Upper lobe of right lung (tissue), 1 donor: ENCODE measurements at regions not wholly inside any gene's neighbourhood (a gene's known extent, or its start where the extent isn't known, plus 50 kb on each side); places are given as distances from the start of the nearest gene placed in this dataset.

ENCODE experiments used
- ATAC-seq: fragments of 200-7000 bp; cut with Tn5 transposase; one replicate; pipeline ENCODE4 v1.9.1; 2020; ENCODE audit warnings: mild to moderate bottlenecking, moderate library complexity
- DNase-seq: peaks from one replicate; pipeline ENCODE4 v3.0.0-alpha.2; 2020
- H3K27ac ChIP-seq: fragments of 200-600 bp; one replicate; pipeline ENCODE4 v1.8.0; 2022
- H3K27me3 ChIP-seq: fragments of 200-600 bp; one replicate; pipeline ENCODE4 v1.8.0; 2022; ENCODE audit warnings: mild to moderate bottlenecking
- H3K36me3 ChIP-seq: fragments of 200-600 bp; one replicate; pipeline ENCODE4 v1.8.0; 2022
- H3K4me1 ChIP-seq: fragments of 200-600 bp; one replicate; pipeline ENCODE4 v1.8.0; 2022
- H3K4me3 ChIP-seq: fragments of 200-600 bp; one replicate; pipeline ENCODE4 v1.8.0; 2022; ENCODE audit warnings: mild to moderate bottlenecking
- H3K9me3 ChIP-seq: fragments of 200-600 bp; one replicate; pipeline ENCODE4 v1.8.0; 2022
- intact Hi-C: fragments of 100-400 bp; cut with DNase I; formaldehyde crosslinking; loops from one replicate; pipeline ENCODE4 v1.11.0; 2022
- TF ChIP-seq, protein P1 (sequence below): fragments of 200-600 bp; IDR thresholded peaks from one replicate; pipeline ENCODE4 v1.8.0; 2022; ENCODE audit warnings: antibody characterized with exemption
- donor health status: DM: no; HTN: yes; CAD: no; lungs with severe emphysema.

DNA sequence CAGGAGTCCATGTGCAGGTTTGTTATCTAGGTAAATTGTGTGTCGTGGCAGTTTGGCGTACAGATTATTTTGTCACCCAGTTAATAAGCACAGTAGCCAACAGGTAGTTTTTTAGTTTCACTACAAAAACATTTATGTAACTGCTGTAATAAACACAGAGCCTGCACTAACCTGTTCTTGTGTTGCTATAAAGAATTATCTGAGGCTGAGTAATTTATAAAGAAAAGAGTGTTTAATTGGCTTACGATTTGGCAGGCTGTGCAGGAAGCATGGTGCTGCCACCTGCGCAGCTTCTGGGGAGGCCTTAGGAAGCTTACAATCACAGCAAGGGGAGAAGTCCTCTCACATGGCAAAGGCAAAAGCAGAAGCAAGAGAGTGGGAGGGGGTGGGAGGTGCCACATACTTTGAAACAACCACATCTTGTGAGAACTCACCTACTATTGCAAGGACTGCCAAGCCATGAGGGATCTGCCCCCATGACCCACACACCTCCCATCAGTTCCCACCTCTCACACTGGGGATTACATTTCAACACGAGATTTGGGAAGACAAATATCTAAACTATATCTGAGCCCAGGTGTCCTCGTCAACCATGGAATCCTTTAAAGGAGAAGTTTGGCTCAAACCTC, 266.4 kb upstream of the GRIP1 start:
- no peak for DNase-seq
- H3K4me1 ChIP-seq = no peaks in the 10 kb centered on the region
- H3K36me3 ChIP-seq = no peaks in the 10 kb centered on the region
- no peak overlapping the region for H3K27ac ChIP-seq
- no peaks in the 10 kb centered on the region for H3K9me3 ChIP-seq
- TF ChIP-seq, protein P1, sequence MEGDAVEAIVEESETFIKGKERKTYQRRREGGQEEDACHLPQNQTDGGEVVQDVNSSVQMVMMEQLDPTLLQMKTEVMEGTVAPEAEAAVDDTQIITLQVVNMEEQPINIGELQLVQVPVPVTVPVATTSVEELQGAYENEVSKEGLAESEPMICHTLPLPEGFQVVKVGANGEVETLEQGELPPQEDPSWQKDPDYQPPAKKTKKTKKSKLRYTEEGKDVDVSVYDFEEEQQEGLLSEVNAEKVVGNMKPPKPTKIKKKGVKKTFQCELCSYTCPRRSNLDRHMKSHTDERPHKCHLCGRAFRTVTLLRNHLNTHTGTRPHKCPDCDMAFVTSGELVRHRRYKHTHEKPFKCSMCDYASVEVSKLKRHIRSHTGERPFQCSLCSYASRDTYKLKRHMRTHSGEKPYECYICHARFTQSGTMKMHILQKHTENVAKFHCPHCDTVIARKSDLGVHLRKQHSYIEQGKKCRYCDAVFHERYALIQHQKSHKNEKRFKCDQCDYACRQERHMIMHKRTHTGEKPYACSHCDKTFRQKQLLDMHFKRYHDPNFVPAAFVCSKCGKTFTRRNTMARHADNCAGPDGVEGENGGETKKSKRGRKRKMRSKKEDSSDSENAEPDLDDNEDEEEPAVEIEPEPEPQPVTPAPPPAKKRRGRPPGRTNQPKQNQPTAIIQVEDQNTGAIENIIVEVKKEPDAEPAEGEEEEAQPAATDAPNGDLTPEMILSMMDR = no peak
- H3K4me3 ChIP-seq = no peak overlapping the region
- intact Hi-C loops = no loop called here
- no peak for ATAC-seq
- H3K27me3 ChIP-seq = no peaks in the 10 kb centered on the region

DNA sequence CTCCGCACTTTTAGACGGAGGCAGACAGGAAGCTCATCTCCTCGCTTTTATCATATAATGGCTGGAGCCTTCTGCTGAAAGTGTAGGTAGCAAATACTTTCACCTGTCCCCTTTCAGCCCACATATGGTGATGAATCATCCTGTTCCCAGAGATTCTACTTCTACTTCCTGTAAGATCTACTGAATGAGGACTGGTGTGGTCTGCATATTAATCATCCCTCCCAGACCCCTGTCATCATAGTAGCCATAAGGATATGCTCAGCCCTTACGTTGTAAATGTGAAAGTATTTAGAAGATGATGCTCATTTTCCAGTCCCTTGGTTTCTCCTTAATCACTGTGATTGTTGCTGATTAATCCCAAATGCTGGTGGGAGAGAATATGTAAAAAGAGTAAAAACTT, 268.2 kb upstream of the GRIP1 start:
- no peaks in the 10 kb centered on the region for H3K9me3 ChIP-seq
- DNase-seq (no peak), ATAC-seq (no peak)
- no peaks in the 10 kb centered on the region for H3K27me3 ChIP-seq
- H3K4me1 ChIP-seq = no peaks in the 10 kb centered on the region
- H3K4me3 ChIP-seq = no peak overlapping the region
- H3K27ac ChIP-seq = no peak overlapping the region
- TF ChIP-seq, protein P1 = no peak
- intact Hi-C loops = no loop called here
- no peaks in the 10 kb centered on the region for H3K36me3 ChIP-seq

DNA sequence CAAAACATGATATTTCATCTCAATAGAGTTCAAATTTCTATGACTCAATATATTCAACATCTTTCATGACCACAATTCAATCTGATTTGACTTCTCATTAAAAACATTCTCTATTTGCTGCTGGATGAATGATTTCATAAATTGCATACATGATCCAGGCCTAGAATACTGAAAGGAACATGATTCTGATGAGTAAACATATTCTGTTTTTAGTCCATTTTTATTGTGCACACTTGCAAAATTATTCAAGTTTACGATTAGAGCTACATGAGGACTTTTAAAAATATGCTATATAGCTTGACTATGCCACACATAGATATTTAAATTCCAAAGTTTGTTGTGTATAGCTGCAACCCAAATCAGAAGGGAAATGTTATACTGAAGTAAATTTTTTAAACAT, 273.8 kb upstream of the GRIP1 start:
- no peaks in the 10 kb centered on the region for H3K9me3 ChIP-seq
- no peaks in the 10 kb centered on the region for H3K36me3 ChIP-seq
- H3K4me3 ChIP-seq = no peak overlapping the region
- no peaks in the 10 kb centered on the region for H3K27me3 ChIP-seq
- ATAC-seq (no peak), DNase-seq (no peak)
- TF ChIP-seq, protein P1 = no peak
- intact Hi-C loops = no loop called here
- H3K4me1 ChIP-seq = no peaks in the 10 kb centered on the region
- H3K27ac ChIP-seq = no peak overlapping the region

DNA sequence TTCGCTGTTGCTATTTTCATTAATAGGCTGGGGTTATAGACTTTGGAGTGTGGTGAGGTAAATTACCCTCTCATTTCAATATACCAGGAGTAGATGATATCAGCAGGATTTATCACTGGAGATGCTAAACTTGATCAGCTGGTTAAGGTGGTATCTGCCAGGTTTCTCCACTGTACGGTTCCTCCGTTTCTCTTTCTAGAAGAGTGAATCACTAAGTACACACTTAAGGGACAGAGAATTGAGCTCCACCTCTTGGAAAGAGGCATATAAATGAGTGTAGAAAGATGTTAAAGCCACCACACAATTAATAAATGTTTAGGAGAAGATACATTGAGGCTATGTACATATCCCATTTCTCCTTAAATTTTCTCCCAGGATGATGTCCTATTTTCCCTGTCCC, 277.4 kb upstream of the GRIP1 start:
- ATAC-seq (no peak), DNase-seq (no peak)
- H3K4me1 ChIP-seq = no peaks in the 10 kb centered on the region
- no peaks in the 10 kb centered on the region for H3K36me3 ChIP-seq
- no peak overlapping the region for H3K4me3 ChIP-seq
- H3K9me3 ChIP-seq = no peaks in the 10 kb centered on the region
- H3K27me3 ChIP-seq = no peaks in the 10 kb centered on the region
- TF ChIP-seq, protein P1 = no peak
- H3K27ac ChIP-seq = no peak overlapping the region
- intact Hi-C loops = no loop called here

DNA sequence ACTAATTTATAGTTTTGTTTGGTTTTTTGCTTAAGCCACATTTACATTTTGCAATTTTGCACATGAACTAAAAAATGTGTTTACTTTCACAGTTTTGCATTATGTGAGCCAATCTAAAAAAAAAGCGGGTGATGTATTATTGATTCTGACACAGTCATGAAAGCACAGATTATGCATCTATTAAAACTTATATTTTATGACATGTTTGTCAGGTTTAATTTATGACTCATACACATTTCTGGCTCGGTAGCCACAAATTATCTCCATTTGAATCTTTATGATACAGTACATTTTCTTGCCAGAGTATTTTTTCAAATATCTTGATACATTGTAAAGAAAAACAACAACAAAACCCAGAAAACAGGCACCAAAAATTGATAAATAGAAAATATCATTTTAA, 280.4 kb upstream of the GRIP1 start:
- no peak overlapping the region for H3K27ac ChIP-seq
- no peak overlapping the region for H3K4me3 ChIP-seq
- no peaks in the 10 kb centered on the region for H3K27me3 ChIP-seq
- H3K4me1 ChIP-seq = no peaks in the 10 kb centered on the region
- DNase-seq (no peak), ATAC-seq (no peak)
- no peaks in the 10 kb centered on the region for H3K9me3 ChIP-seq
- H3K36me3 ChIP-seq = no peaks in the 10 kb centered on the region
- TF ChIP-seq, protein P1 = no peak
- intact Hi-C loops = no loop called here

DNA sequence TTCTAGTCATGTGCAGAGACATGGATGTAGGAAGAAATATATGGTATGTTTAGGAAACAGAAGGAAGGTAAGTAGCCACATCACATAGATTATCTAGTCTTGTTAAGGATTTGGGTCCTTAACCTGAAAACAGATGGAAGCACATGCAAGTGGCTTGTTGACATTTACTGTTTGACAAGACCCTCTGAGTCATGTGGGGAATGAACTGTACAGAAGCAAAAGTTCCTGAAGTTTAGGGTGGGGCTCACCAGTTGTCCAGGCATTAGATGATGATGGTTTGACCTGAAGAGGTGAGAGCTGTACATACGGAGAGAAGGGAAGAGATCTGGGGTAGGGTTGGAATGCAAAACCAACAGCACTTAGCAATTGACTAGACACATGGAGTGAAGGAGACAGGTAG, 281.1 kb upstream of the GRIP1 start:
- TF ChIP-seq, protein P1 = no peak
- Histone ChIP-seq H3K4me3 (no peak overlapping the region), H3K4me1 (no peaks in the 10 kb centered on the region), H3K9me3 (no peaks in the 10 kb centered on the region), H3K27ac (no peak overlapping the region), H3K27me3 (no peaks in the 10 kb centered on the region), H3K36me3 (no peaks in the 10 kb centered on the region)
- DNase-seq = no peak
- ATAC-seq = no peak
- intact Hi-C loops = no loop called here
